G401.6 (cell line): ENCODE measurements at regions not wholly inside any gene's neighbourhood (a gene's known extent, or its start where the extent isn't known, plus 50 kb on each side); places are given as distances from the start of the nearest gene placed in this dataset.

Experiments used
- FAIRE-seq: peaks from 2 replicates; lab custom pipeline; 2012; peaks lifted over from hg19 to GRCh38; lab: Jason Lieb, UNC

- no peak for FAIRE-seq
Observed at GRCh38 chr2:173648816-173649215, 294.1 kb downstream of the CDCA7 start.

GRCh38 chr2:173649527-173650219 lies 295.0 kb downstream of the CDCA7 start:
- no peak for FAIRE-seq

- no peak for FAIRE-seq
Observed at GRCh38 chr2:173651891-173652290, 297.2 kb downstream of the CDCA7 start.

GRCh38 chr2:173652311-173652710 lies 297.6 kb downstream of the CDCA7 start:
- no peak for FAIRE-seq

- no peak for FAIRE-seq
Observed at GRCh38 chr2:173652767-173653431, 298.2 kb downstream of the CDCA7 start.

GRCh38 chr2:173653432-173653805 lies 298.7 kb downstream of the CDCA7 start:
- no peak for FAIRE-seq

GRCh38 chr2:173654161-173654895 lies 299.7 kb downstream of the CDCA7 start:
- FAIRE-seq = no peak

GRCh38 chr2:173654896-173655265 lies 300.2 kb downstream of the CDCA7 start:
- no peak for FAIRE-seq

- no peak for FAIRE-seq
Observed at GRCh38 chr2:173656086-173656485, 301.4 kb downstream of the CDCA7 start.

- FAIRE-seq = no peak
Observed at GRCh38 chr2:173657996-173658717, 303.5 kb downstream of the CDCA7 start.

- FAIRE-seq = no peak
Observed at GRCh38 chr2:173658946-173659371, 304.3 kb downstream of the CDCA7 start.

GRCh38 chr2:173659509-173659908 lies 304.8 kb downstream of the CDCA7 start:
- FAIRE-seq = no peak

GRCh38 chr2:173661586-173661985 lies 303.6 kb downstream of the SP3 start:
- FAIRE-seq = no peak

- no peak for FAIRE-seq
Observed at GRCh38 chr2:173663353-173663752, 301.8 kb downstream of the SP3 start.

GRCh38 chr2:173663835-173664512 lies 301.2 kb downstream of the SP3 start:
- no peak for FAIRE-seq

- no peak for FAIRE-seq
Observed at GRCh38 chr2:173664513-173664910, 300.7 kb downstream of the SP3 start.

GRCh38 chr2:173666171-173666888 lies 298.8 kb downstream of the SP3 start:
- FAIRE-seq = no peak

- FAIRE-seq = no peak
Observed at GRCh38 chr2:173667014-173667413, 298.2 kb downstream of the SP3 start.

- FAIRE-seq = no peak
Observed at GRCh38 chr2:173667415-173667814, 297.8 kb downstream of the SP3 start.

- no peak for FAIRE-seq
Observed at GRCh38 chr2:173669271-173669853, 295.8 kb downstream of the SP3 start.

GRCh38 chr2:173669888-173670287 lies 295.3 kb downstream of the SP3 start:
- no peak for FAIRE-seq
